Muscle of leg (tissue), 3 donors: ENCODE measurements at regions not wholly inside any gene's neighbourhood (a gene's known extent, or its start where the extent isn't known, plus 50 kb on each side); places are given as distances from the start of the nearest gene placed in this dataset.

ENCODE experiments used
- DNase-seq: peaks from one replicate; pipeline ENCODE4 v3.0.0; 2013
- H3K27ac ChIP-seq: one replicate; pipeline ENCODE4 v1.5.1; 2013; ENCODE audit warnings: mild to moderate bottlenecking, low read length, control low read depth
- H3K27me3 ChIP-seq: one replicate; pipeline ENCODE4 v1.6.1; 2013; ENCODE audit warnings: low read length; ENCODE audit not compliant: control insufficient read depth, insufficient read depth
- H3K36me3 ChIP-seq: one replicate; pipeline ENCODE4 v1.6.1; 2013; ENCODE audit warnings: low read length; ENCODE audit not compliant: control insufficient read depth, insufficient read depth
- H3K4me1 ChIP-seq: one replicate; pipeline ENCODE4 v1.6.1; 2013; ENCODE audit warnings: low read length; ENCODE audit not compliant: control insufficient read depth, insufficient read depth
- H3K4me3 ChIP-seq: one replicate; pipeline ENCODE4 v1.5.1; 2013; ENCODE audit warnings: low read length, control low read depth
- H3K9me3 ChIP-seq: replicated peaks from 2 replicates; pipeline ENCODE4 v1.6.1; 2013; ENCODE audit warnings: low read depth, low read length; ENCODE audit not compliant: control insufficient read depth
- WGBS: methylation state at CpG from one replicate; pipeline ENCODE4 v1.1.5; 2013; ENCODE audit warnings: missing lambda C conversion rate; ENCODE audit not compliant: insufficient coverage; 5-methylcytosine and 5-hydroxymethylcytosine counted together

DNA sequence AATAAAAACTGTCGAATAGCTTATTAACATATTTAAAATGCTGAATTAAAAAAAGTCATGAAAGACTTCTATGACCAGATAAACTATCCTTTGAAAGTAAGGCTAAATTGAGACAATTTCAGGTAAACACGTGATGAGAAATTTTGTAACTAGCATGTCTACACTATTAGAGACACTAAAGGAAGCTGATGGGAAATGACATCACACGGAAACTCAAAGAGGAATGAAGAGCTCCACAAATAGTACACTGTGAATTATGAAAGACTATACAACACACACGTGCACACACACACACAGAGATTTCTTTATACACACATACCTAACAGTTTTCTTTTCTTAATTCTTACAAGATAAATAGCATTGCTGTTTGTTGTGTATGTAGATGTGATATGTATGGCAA, 70.9 kb upstream of the PLA2G4A start:
- Histone ChIP-seq H3K27ac (no peak overlapping the region), H3K4me1 (no peaks in the 10 kb centered on the region), H3K36me3 (no peaks in the 10 kb centered on the region), H3K9me3 (no peaks in the 10 kb centered on the region), H3K4me3 (no peak overlapping the region), H3K27me3 (no peaks in the 10 kb centered on the region)
- no CpG with 5 or more reads among the region's 4 CpGs for WGBS
- DNase-seq, result no peak

- no peak for DNase-seq
- Histone ChIP-seq H3K27me3 (no peaks in the 10 kb centered on the region), H3K4me3 (no peak overlapping the region), H3K27ac (no peak overlapping the region), H3K9me3 (no peaks in the 10 kb centered on the region), H3K4me1 (no peaks in the 10 kb centered on the region), H3K36me3 (no peaks in the 10 kb centered on the region)
- WGBS, result no CpG with 5 or more reads among the region's 3 CpGs
Measured at GRCh38 chr1:186754542-186755145, 74.1 kb upstream of the PLA2G4A start.

GRCh38 chr1:186753241-186753640, 73.0 kb upstream of the PTGS2 start:
- WGBS, result 94% methylated on average over 4 of the region's 4 CpGs
- no peak overlapping the region for H3K27ac ChIP-seq
- no peaks in the 10 kb centered on the region for H3K4me1 ChIP-seq
- no peak for DNase-seq
- no peaks in the 10 kb centered on the region for H3K9me3 ChIP-seq
- H3K27me3 ChIP-seq, result no peaks in the 10 kb centered on the region
- H3K36me3 ChIP-seq, result no peaks in the 10 kb centered on the region
- H3K4me3 ChIP-seq, result no peak overlapping the region

DNA sequence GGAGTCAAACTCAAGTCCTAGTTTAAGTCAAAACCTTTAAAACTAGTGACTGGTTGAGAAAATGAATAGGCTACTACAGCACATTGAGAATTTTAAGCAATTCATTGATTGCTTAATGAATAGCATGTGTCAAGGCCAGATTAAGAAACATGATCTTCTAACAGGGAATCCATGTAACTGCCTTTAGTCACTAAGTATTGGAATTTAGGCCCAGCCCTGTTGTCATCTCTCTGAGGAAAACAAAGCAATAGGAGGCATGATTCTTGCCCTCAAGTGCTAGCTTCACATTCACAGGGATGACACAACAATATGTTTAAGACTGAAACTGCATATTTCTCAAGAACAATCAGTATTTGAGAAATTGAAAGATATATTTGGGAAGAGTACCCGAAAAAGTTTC, 70.0 kb upstream of the PTGS2 start:
- no peak for DNase-seq
- no CpG with 5 or more reads among the region's 1 CpG for WGBS
- Histone ChIP-seq H3K27me3 (no peaks in the 10 kb centered on the region), H3K27ac (no peak overlapping the region), H3K9me3 (peaks cover 9% of the 10 kb centered on the region), H3K36me3 (no peaks in the 10 kb centered on the region), H3K4me3 (no peak overlapping the region), H3K4me1 (no peaks in the 10 kb centered on the region)

GRCh38 chr1:186749820-186750219, 69.6 kb upstream of the PTGS2 start:
- H3K4me1 ChIP-seq, result no peaks in the 10 kb centered on the region
- no peak overlapping the region for H3K27ac ChIP-seq
- no CpG with 5 or more reads among the region's 3 CpGs for WGBS
- H3K27me3 ChIP-seq, result no peaks in the 10 kb centered on the region
- H3K4me3 ChIP-seq, result no peak overlapping the region
- no peaks in the 10 kb centered on the region for H3K36me3 ChIP-seq
- H3K9me3 ChIP-seq, result peaks cover 9% of the 10 kb centered on the region
- no peak for DNase-seq

DNA sequence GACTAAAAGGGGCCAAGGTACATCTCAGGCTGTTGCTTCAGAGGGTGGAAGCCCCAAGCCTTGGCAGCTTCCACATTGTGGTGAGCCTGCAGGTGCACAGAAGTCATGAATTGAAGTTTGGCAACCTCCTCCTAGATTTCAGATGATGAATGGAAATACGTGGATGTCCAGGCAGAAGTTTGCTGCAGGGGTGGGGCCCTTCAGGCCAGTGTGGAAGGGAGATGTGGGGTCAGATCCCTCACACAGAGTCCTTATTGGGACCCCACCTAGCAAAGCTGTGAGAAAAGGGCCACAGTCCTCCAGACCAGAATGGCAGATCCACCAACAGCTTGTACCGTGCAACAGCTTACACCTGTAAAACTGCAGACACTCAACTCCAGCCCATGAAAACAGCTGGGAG, 67.4 kb upstream of the PTGS2 start:
- Histone ChIP-seq H3K4me1 (no peaks in the 10 kb centered on the region), H3K9me3 (peaks cover 9% of the 10 kb centered on the region), H3K27me3 (no peaks in the 10 kb centered on the region), H3K27ac (no peak overlapping the region), H3K4me3 (no peak overlapping the region), H3K36me3 (no peaks in the 10 kb centered on the region)
- DNase-seq, result no peak
- WGBS, result 67% methylated on average over 1 of the region's 2 CpGs

DNA sequence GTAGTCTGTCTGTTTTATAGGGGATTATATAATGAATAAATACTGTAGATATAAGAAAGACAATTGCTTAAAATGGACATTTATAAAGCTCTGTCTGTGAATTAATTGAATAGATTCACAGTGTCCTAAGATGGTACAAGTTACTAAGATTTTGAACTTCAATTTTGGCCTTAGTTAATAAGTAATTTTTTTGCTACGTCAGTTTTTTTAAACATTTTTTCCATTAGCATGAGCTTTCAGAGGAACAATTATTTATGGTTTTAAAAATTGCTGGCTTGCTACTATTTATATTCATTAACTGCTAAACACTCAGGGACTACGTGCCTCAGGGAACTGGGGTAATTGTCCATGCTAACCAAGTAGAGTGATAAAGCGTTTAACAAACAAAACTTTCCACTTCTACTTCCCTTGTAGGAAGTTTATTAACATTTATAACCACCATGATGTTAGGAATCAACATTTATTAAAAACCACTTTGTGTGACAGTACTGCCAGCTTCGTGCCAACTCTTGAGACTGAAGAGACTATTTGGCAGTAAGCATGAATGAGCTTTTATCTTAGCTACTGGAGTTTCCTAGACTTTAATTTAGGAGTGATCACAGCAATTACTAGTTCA, 65.4 kb upstream of the PTGS2 start:
- DNase-seq, result no peak
- peaks cover 9% of the 10 kb centered on the region for H3K9me3 ChIP-seq
- H3K36me3 ChIP-seq, result no peaks in the 10 kb centered on the region
- H3K27ac ChIP-seq, result no peak overlapping the region
- no peaks in the 10 kb centered on the region for H3K4me1 ChIP-seq
- no CpG with 5 or more reads among the region's 4 CpGs for WGBS
- no peaks in the 10 kb centered on the region for H3K27me3 ChIP-seq
- H3K4me3 ChIP-seq, result no peak overlapping the region

- Histone ChIP-seq H3K4me3 (no peak overlapping the region), H3K27ac (no peak overlapping the region), H3K36me3 (no peaks in the 10 kb centered on the region), H3K4me1 (no peaks in the 10 kb centered on the region), H3K27me3 (no peaks in the 10 kb centered on the region), H3K9me3 (peaks cover 2% of the 10 kb centered on the region)
- 100% methylated on average over 1 of the region's 1 CpG for WGBS
- DNase-seq, result no peak
Measured at GRCh38 chr1:186741640-186742039, 61.4 kb upstream of the PTGS2 start.

DNA sequence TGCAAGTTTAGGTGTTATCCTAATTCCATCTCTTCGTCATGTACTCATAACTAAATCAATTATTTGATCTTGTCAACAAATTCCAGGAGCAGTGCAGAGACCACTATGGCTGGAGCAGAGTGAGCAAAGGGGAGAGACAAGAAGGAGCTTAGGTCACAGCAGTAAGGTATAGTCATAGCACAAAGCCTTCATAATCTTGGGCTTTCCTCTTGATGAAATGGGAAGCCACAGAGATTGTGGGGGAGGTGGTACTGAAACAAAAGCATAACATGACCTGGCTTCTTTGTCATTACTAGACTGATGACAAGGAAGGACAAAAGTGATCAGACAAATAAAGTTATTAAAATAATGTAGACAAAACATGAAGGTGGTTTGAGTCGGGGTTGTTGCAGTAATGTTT, 60.1 kb upstream of the PTGS2 start:
- WGBS, result 100% methylated on average over 1 of the region's 2 CpGs
- Histone ChIP-seq H3K4me1 (no peaks in the 10 kb centered on the region), H3K9me3 (no peaks in the 10 kb centered on the region), H3K27me3 (no peaks in the 10 kb centered on the region), H3K36me3 (no peaks in the 10 kb centered on the region), H3K27ac (no peak overlapping the region), H3K4me3 (no peak overlapping the region)
- DNase-seq, result no peak

GRCh38 chr1:186739515-186739914, 59.3 kb upstream of the PTGS2 start:
- H3K27ac ChIP-seq, result no peak overlapping the region
- DNase-seq, result no peak
- no peaks in the 10 kb centered on the region for H3K4me1 ChIP-seq
- no peaks in the 10 kb centered on the region for H3K36me3 ChIP-seq
- no peaks in the 10 kb centered on the region for H3K9me3 ChIP-seq
- H3K27me3 ChIP-seq, result no peaks in the 10 kb centered on the region
- WGBS, result 80% methylated on average over 1 of the region's 4 CpGs
- H3K4me3 ChIP-seq, result no peak overlapping the region

DNA sequence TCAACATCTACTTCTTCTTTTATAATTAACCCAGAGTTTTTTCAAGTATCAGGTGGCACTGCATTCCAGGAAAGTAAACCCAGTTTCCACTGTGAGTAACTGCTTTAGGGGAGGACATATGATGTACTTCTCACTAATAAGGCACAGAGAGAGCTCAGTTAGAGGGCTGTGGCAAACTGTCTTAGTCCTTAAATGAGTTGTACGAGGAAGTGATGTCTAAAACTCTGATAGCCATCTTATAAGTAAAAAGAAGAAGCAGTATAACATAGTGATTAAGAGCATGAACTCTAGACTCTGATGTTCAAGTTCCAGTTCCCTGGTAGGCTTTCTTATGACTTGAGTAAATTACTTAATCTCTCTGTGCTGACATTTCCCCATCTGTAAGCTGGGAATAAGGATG, 58.7 kb upstream of the PTGS2 start:
- no peak for DNase-seq
- H3K27ac ChIP-seq, result no peak overlapping the region
- H3K9me3 ChIP-seq, result no peaks in the 10 kb centered on the region
- no peaks in the 10 kb centered on the region for H3K4me1 ChIP-seq
- H3K36me3 ChIP-seq, result no peaks in the 10 kb centered on the region
- no peaks in the 10 kb centered on the region for H3K27me3 ChIP-seq
- H3K4me3 ChIP-seq, result no peak overlapping the region
- no CpG with 5 or more reads among the region's 1 CpG for WGBS
